ENCODE measurements at regions not wholly inside any gene's neighbourhood (a gene's known extent, or its start where the extent isn't known, plus 50 kb on each side); places are given as distances from the start of the nearest gene placed in this dataset.

GRCh38 chr6:25004357-25004756, 68.6 kb upstream of the RIPOR2 start:
- Histone ChIP-seq H3K9me3 (ENCODE audit: control insufficient read depth in 2 of 3, low read length in 3 of 3) (no peaks in the 10 kb centered on the region), H3K27ac (ENCODE audit: low read depth, low read length) (no peak overlapping the region), H3K4me1 (ENCODE audit: control insufficient read depth in 2 of 2, insufficient read depth in 2 of 2, low read length in 2 of 2) (peaks cover 36 to 47% of the 10 kb centered on the region in 2 donors), H3K4me3 (ENCODE audit: low read length) (no peak overlapping the region), H3K36me3 (ENCODE audit: control insufficient read depth in 2 of 3, insufficient read depth in 3 of 3, low read length in 3 of 3) (no peaks in the 10 kb centered on the region), H3K27me3 (ENCODE audit: control insufficient read depth in 2 of 2, insufficient read depth in 2 of 2, low read length in 2 of 2) (no peaks in the 10 kb centered on the region)
- Mint-ChIP-seq H3K9me3 (peaks cover 0 to 3% (median 0%) of the 10 kb centered on the region in 11 donors), H3K4me3 (peak overlapping the region in 1 of 10 donors; percentile 37), H3K27me3 (no peaks in the 10 kb centered on the region), H3K4me1 (peaks cover 47 to 84% (median 78%) of the 10 kb centered on the region in 7 donors), H3K36me3 (peaks cover 0 to 8% (median 0%) of the 10 kb centered on the region in 5 donors), H3K27ac (peak overlapping the region in 5 of 9 donors; percentile 0 to 90 (median 4))
- ChIA-PET CTCF (interaction anchor here (0.6 to 1.5 kb wide), 4 partner anchors 12 to 71 kb away, joined by 3 to 5 read pairs (median 3); no protein-coding TSS in a partner anchor), POLR2A (interaction anchor here (0.8 to 55.8 kb wide), 9 partner anchors 9 to 145 kb away, joined by 3 to 1138 read pairs (median 6); partner anchors contain the start of gene RIPOR2)
- intact Hi-C loops (cut with micrococcal nuclease): no loop called here
- ATAC-seq (no peak), DNase-seq (no peak)

DNA sequence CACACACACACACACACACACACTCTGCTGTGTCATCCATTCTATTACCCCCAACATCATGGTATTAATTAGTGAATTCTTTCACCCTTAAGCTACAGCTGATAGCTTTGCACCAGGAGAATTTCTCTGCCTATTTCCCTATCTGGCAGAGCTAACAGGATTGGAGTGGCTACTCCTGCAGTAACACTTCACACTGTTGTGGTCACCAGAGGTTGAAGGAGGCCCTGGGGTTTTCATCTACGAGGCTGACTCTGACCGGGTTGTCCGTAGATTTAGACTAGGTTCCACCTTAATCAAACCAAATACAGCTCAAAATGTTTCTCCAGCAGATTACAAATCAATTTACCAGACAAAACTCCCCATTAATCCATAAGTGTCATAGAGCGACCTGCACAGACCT, 69.2 kb upstream of the RIPOR2 start:
- H3K4me1 Mint-ChIP-seq: peaks cover 50 to 84% (median 79%) of the 10 kb centered on the region in 7 donors
- no peak overlapping the region for H3K4me3 Mint-ChIP-seq
- Histone ChIP-seq H3K27me3 (ENCODE audit: control insufficient read depth in 2 of 2, insufficient read depth in 2 of 2, low read length in 2 of 2) (no peaks in the 10 kb centered on the region), H3K4me3 (ENCODE audit: low read length) (no peak overlapping the region), H3K27ac (ENCODE audit: low read depth, low read length) (no peak overlapping the region), H3K4me1 (ENCODE audit: control insufficient read depth in 2 of 2, insufficient read depth in 2 of 2, low read length in 2 of 2) (peaks cover 42 to 50% of the 10 kb centered on the region in 2 donors), H3K36me3 (ENCODE audit: control insufficient read depth in 2 of 3, insufficient read depth in 3 of 3, low read length in 3 of 3) (no peaks in the 10 kb centered on the region), H3K9me3 (ENCODE audit: control insufficient read depth in 2 of 3, low read length in 3 of 3) (no peaks in the 10 kb centered on the region)
- CTCF ChIA-PET: interaction anchor here (0.6 to 1.2 kb wide), 3 partner anchors 13 to 14 kb away, joined by 3 to 5 read pairs (median 3); no protein-coding TSS in a partner anchor
- ATAC-seq (no peak), DNase-seq (no peak)
- H3K27me3 Mint-ChIP-seq: no peaks in the 10 kb centered on the region
- peaks cover 0 to 8% (median 0%) of the 10 kb centered on the region in 5 donors for H3K36me3 Mint-ChIP-seq
- POLR2A ChIA-PET: interaction anchor here (0.6 to 55.8 kb wide), 11 partner anchors 8 to 246 kb away, joined by 3 to 1138 read pairs (median 3); no protein-coding TSS in a partner anchor
- H3K27ac Mint-ChIP-seq: peak overlapping the region in 6 of 9 donors; percentile 1 to 90 (median 69)
- intact Hi-C loops (cut with micrococcal nuclease): loop anchor here in 1 of 2 donors (5.0 kb wide), 1 partner anchor 68 kb away; the partner anchor contains the start of gene RIPOR2
- peaks cover 0 to 2% (median 0%) of the 10 kb centered on the region in 11 donors for H3K9me3 Mint-ChIP-seq

GRCh38 chr6:25006075-25006474, 70.3 kb upstream of the RIPOR2 start:
- CTCF ChIA-PET: interaction anchor here (2.5 kb wide), 1 partner anchor 14 kb away, joined by 13 read pairs; no protein-coding TSS in a partner anchor
- ATAC-seq: no peak

DNA sequence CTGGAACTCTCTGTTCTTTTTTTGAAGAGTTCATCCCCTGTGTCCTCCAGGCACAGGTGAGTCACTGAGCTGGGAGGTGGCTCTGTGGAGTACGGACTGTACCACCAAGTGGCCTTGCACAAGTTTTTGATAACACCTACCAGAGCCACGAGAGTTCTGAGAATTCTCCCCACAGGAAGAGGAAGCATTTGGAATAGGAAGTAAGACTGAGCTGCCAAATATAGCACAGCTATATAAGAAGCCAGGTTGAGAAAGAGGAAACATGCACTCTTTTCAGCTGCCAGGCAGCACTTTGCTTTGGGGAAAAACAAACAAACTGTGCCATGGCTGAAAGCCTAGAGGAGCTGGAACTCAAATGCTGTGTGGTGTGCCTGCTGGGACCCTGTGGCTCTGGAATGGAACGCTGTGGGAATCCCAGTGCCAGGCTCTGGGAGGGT, 70.8 kb upstream of the RIPOR2 start:
- intact Hi-C loops (cut with micrococcal nuclease): loop anchor here (1.0 to 5.0 kb wide), 4 partner anchors 9 to 69 kb away; partner anchors contain the start of gene RIPOR2 (in 1 of the 2)
- peak overlapping the region; percentile 27 for H3K4me3 ChIP-seq (ENCODE audit: low read length)
- DNase-seq (peak in 7 of 9 donors; percentile 30 to 51 (median 43)), ATAC-seq (peak; percentile 80)
- Mint-ChIP-seq H3K27me3 (no peaks in the 10 kb centered on the region), H3K27ac (peak overlapping the region; percentile 85 to 94 (median 89)), H3K4me1 (peaks cover 55 to 90% (median 86%) of the 10 kb centered on the region in 7 donors), H3K9me3 (no peaks in the 10 kb centered on the region), H3K36me3 (peaks cover 0 to 7% (median 0%) of the 10 kb centered on the region in 5 donors), H3K4me3 (peak overlapping the region; percentile 56 to 84 (median 75))
- H3K4me1 ChIP-seq (ENCODE audit: control insufficient read depth in 2 of 2, insufficient read depth in 2 of 2, low read length in 2 of 2): peaks cover 46 to 50% of the 10 kb centered on the region in 2 donors
- H3K27me3 ChIP-seq (ENCODE audit: control insufficient read depth in 2 of 2, insufficient read depth in 2 of 2, low read length in 2 of 2): no peaks in the 10 kb centered on the region
- no peaks in the 10 kb centered on the region for H3K36me3 ChIP-seq (ENCODE audit: control insufficient read depth in 2 of 3, insufficient read depth in 3 of 3, low read length in 3 of 3)
- ChIA-PET POLR2A (interaction anchor here (0.6 to 55.8 kb wide), 10 partner anchors 9 to 144 kb away, joined by 3 to 1138 read pairs (median 6); partner anchors contain the start of gene RIPOR2), CTCF (interaction anchor here (0.6 to 2.5 kb wide), 3 partner anchors 11 to 73 kb away, joined by 3 to 13 read pairs (median 3); no protein-coding TSS in a partner anchor)
- peak overlapping the region; percentile 64 for H3K27ac ChIP-seq (ENCODE audit: low read depth, low read length)
- H3K9me3 ChIP-seq (ENCODE audit: control insufficient read depth in 2 of 3, low read length in 3 of 3): no peaks in the 10 kb centered on the region

More at GRCh38 chr6:25006075-25006474, 70.3 kb upstream of the RIPOR2 start:
- peaks cover 0 to 7% (median 0%) of the 10 kb centered on the region in 5 donors for H3K36me3 Mint-ChIP-seq
- no peaks in the 10 kb centered on the region for H3K9me3 Mint-ChIP-seq
- peak overlapping the region in 9 of 10 donors; percentile 56 to 84 (median 77) for H3K4me3 Mint-ChIP-seq
- H3K4me1 Mint-ChIP-seq: peaks cover 55 to 87% (median 82%) of the 10 kb centered on the region in 7 donors
- H3K27ac ChIP-seq (ENCODE audit: low read depth, low read length): peak overlapping the region; percentile 64
- H3K4me1 ChIP-seq (ENCODE audit: control insufficient read depth in 2 of 2, insufficient read depth in 2 of 2, low read length in 2 of 2): peaks cover 46 to 50% of the 10 kb centered on the region in 2 donors
- POLR2A ChIA-PET: interaction anchor here (0.9 to 55.8 kb wide), 7 partner anchors 9 to 122 kb away, joined by 3 to 1138 read pairs (median 14); partner anchors contain the start of gene RIPOR2
- no peaks in the 10 kb centered on the region for H3K27me3 ChIP-seq (ENCODE audit: control insufficient read depth in 2 of 2, insufficient read depth in 2 of 2, low read length in 2 of 2)
- H3K27me3 Mint-ChIP-seq: no peaks in the 10 kb centered on the region
- no peak overlapping the region for H3K4me3 ChIP-seq (ENCODE audit: low read length)
- no peaks in the 10 kb centered on the region for H3K36me3 ChIP-seq (ENCODE audit: control insufficient read depth in 2 of 3, insufficient read depth in 3 of 3, low read length in 3 of 3)
- DNase-seq: no peak
- peak overlapping the region; percentile 85 to 94 (median 89) for H3K27ac Mint-ChIP-seq
- intact Hi-C loops (cut with micrococcal nuclease): loop anchor here (1.0 to 5.0 kb wide), 4 partner anchors 9 to 69 kb away; partner anchors contain the start of gene RIPOR2 (in 1 of the 2)
- no peaks in the 10 kb centered on the region for H3K9me3 ChIP-seq (ENCODE audit: control insufficient read depth in 2 of 3, low read length in 3 of 3)

- Histone ChIP-seq H3K27me3 (ENCODE audit: control insufficient read depth in 2 of 2, insufficient read depth in 2 of 2, low read length in 2 of 2) (no peaks in the 10 kb centered on the region), H3K36me3 (ENCODE audit: control insufficient read depth in 2 of 3, insufficient read depth in 3 of 3, low read length in 3 of 3) (no peaks in the 10 kb centered on the region), H3K9me3 (ENCODE audit: control insufficient read depth in 2 of 3, low read length in 3 of 3) (no peaks in the 10 kb centered on the region), H3K4me1 (ENCODE audit: control insufficient read depth in 2 of 2, insufficient read depth in 2 of 2, low read length in 2 of 2) (peaks cover 46 to 50% of the 10 kb centered on the region in 2 donors), H3K4me3 (ENCODE audit: low read length) (peak overlapping the region; percentile 27), H3K27ac (ENCODE audit: low read depth, low read length) (peak overlapping the region; percentile 64)
- DNase-seq (no peak), ATAC-seq (peak; percentile 82)
- intact Hi-C loops (cut with micrococcal nuclease): loop anchor here in 1 of 2 donors (1.0 to 5.0 kb wide), 2 partner anchors 8 to 70 kb away; partner anchors contain the start of gene RIPOR2
- peaks cover 53 to 96% (median 89%) of the 10 kb centered on the region in 7 donors for H3K4me1 Mint-ChIP-seq
- POLR2A ChIA-PET: interaction anchor here (0.6 to 55.8 kb wide), 10 partner anchors 8 to 149 kb away, joined by 3 to 1138 read pairs (median 6); partner anchors contain the start of gene RIPOR2
- peak overlapping the region; percentile 36 to 84 (median 78) for H3K4me3 Mint-ChIP-seq
- H3K36me3 Mint-ChIP-seq: peaks cover 0 to 7% (median 0%) of the 10 kb centered on the region in 5 donors
- CTCF ChIA-PET: interaction anchor here (0.6 to 2.5 kb wide), 3 partner anchors 10 to 74 kb away, joined by 3 to 13 read pairs (median 3); no protein-coding TSS in a partner anchor
- H3K27ac Mint-ChIP-seq: peak overlapping the region; percentile 85 to 94 (median 89)
- no peaks in the 10 kb centered on the region for H3K27me3 Mint-ChIP-seq
- H3K9me3 Mint-ChIP-seq: no peaks in the 10 kb centered on the region
Observed at GRCh38 chr6:25007269-25007699, 71.5 kb upstream of the RIPOR2 start.

- H3K36me3 ChIP-seq (ENCODE audit: control insufficient read depth in 2 of 3, insufficient read depth in 3 of 3, low read length in 3 of 3): no peaks in the 10 kb centered on the region
- POLR2A ChIA-PET: interaction anchor here (0.8 to 55.8 kb wide), 14 partner anchors 11 to 176 kb away, joined by 3 to 1138 read pairs (median 4); partner anchors contain the start of gene RIPOR2
- peak overlapping the region; percentile 21 for H3K4me3 ChIP-seq (ENCODE audit: low read length)
- Mint-ChIP-seq H3K27ac (peak overlapping the region; percentile 76 to 94 (median 88)), H3K9me3 (no peaks in the 10 kb centered on the region), H3K27me3 (no peaks in the 10 kb centered on the region), H3K4me3 (peak overlapping the region; percentile 68 to 85 (median 78)), H3K4me1 (peaks cover 59 to 96% (median 79%) of the 10 kb centered on the region in 7 donors), H3K36me3 (peaks cover 0 to 6% (median 0%) of the 10 kb centered on the region in 5 donors)
- intact Hi-C loops (cut with micrococcal nuclease): loop anchor here in 1 of 2 donors (5.0 kb wide), 1 partner anchor 72 kb away; the partner anchor contains the start of gene RIPOR2
- H3K27me3 ChIP-seq (ENCODE audit: control insufficient read depth in 2 of 2, insufficient read depth in 2 of 2, low read length in 2 of 2): no peaks in the 10 kb centered on the region
- H3K27ac ChIP-seq (ENCODE audit: low read depth, low read length): peak overlapping the region; percentile 24
- H3K9me3 ChIP-seq (ENCODE audit: control insufficient read depth in 2 of 3, low read length in 3 of 3): no peaks in the 10 kb centered on the region
- DNase-seq: no peak
- ATAC-seq: no peak
- peaks cover 46 to 53% of the 10 kb centered on the region in 2 donors for H3K4me1 ChIP-seq (ENCODE audit: control insufficient read depth in 2 of 2, insufficient read depth in 2 of 2, low read length in 2 of 2)
- CTCF ChIA-PET: interaction anchor here (0.6 to 2.2 kb wide), 8 partner anchors 9 to 233 kb away, joined by 3 to 13 read pairs (median 5); partner anchors contain the start of gene RIPOR2
Observed at GRCh38 chr6:25008707-25009392, 73.1 kb upstream of the RIPOR2 start.
